ENCODE measurements at regions not wholly inside any gene's neighbourhood (a gene's known extent, or its start where the extent isn't known, plus 50 kb on each side); places are given as distances from the start of the nearest gene placed in this dataset.

DNA sequence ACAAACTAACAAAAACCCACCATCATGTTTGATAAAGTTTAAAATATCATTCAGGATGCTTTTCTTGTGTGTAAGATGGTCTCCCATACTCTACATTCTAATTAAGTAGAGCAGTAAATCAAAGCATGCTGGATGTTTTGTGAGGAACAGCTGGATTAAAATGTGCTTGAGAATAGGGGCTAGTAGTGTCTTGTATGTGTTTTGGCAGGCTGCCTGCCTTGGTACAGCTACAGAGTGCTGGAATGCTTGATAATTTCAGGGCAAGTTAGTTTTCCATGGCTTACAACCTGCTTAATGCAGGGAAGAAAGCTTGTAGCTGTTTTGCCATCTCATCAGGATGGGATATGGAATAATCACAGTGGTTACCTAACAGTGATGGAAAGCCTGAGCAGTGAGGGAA is 636.6 kb upstream of the MMS22L start:
- Histone ChIP-seq H3K9me3 (no peaks in the 10 kb centered on the region), H3K4me3 (no peak overlapping the region), H3K4me1 (ENCODE audit: low read depth) (no peaks in the 10 kb centered on the region), H3K36me3 (ENCODE audit: low read depth) (no peaks in the 10 kb centered on the region)
- ATAC-seq (no peak), DNase-seq (no peak)
- intact Hi-C loops (cut with DNase I, micrococcal nuclease), result no loop called here
- TF ChIP-seq, protein P1, sequence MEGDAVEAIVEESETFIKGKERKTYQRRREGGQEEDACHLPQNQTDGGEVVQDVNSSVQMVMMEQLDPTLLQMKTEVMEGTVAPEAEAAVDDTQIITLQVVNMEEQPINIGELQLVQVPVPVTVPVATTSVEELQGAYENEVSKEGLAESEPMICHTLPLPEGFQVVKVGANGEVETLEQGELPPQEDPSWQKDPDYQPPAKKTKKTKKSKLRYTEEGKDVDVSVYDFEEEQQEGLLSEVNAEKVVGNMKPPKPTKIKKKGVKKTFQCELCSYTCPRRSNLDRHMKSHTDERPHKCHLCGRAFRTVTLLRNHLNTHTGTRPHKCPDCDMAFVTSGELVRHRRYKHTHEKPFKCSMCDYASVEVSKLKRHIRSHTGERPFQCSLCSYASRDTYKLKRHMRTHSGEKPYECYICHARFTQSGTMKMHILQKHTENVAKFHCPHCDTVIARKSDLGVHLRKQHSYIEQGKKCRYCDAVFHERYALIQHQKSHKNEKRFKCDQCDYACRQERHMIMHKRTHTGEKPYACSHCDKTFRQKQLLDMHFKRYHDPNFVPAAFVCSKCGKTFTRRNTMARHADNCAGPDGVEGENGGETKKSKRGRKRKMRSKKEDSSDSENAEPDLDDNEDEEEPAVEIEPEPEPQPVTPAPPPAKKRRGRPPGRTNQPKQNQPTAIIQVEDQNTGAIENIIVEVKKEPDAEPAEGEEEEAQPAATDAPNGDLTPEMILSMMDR (IDR thresholded peaks at IDR 0.05), result no peak

DNA sequence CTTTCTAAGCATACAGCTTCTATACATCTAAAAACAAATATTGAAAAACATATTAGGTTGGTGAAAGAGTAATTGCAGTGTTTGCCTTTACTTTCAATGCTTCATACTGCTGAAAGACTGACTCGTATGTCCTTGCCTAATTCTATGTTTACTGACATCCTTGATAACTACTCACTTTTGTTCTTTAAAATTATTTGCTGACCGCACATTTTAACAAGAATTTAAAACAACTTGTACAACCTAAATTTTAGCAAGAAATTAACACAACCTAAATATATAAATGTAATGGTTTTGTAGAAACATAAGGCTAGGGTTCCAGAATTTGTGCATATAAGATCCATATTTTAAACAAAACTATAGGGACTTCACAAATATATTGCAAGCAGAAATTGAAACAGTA is 640.2 kb upstream of the MMS22L start:
- no peaks in the 10 kb centered on the region for H3K4me1 ChIP-seq (ENCODE audit: low read depth)
- no peaks in the 10 kb centered on the region for H3K36me3 ChIP-seq (ENCODE audit: low read depth)
- intact Hi-C loops (cut with DNase I, micrococcal nuclease), result no loop called here
- H3K4me3 ChIP-seq, result no peak overlapping the region
- ATAC-seq (no peak), DNase-seq (no peak)
- TF ChIP-seq, protein P1 (IDR thresholded peaks at IDR 0.05), result no peak
- no peaks in the 10 kb centered on the region for H3K9me3 ChIP-seq

DNA sequence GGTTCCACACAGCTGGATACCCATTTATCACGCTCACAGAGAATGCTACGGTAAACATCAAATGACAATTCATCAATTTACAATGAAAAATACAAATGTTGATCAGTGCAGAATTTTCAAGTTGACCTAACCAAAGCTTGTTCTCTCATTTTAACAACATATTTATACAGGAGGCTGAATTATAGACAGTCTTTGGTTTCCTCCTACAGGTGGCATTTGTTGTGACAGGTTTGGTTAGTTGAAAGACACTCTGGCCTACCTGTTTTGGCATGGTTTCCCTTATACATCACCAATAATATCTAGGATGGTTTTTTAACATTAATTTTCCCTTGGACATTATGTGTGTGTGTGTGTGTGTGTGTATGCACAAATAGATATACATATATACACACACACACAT is 642.5 kb upstream of the MMS22L start:
- no peak for ATAC-seq
- no peaks in the 10 kb centered on the region for H3K36me3 ChIP-seq (ENCODE audit: low read depth)
- no peak overlapping the region for H3K4me3 ChIP-seq
- DNase-seq, result no peak
- H3K9me3 ChIP-seq, result no peaks in the 10 kb centered on the region
- TF ChIP-seq, protein P1 (IDR thresholded peaks at IDR 0.05), result no peak
- no peaks in the 10 kb centered on the region for H3K4me1 ChIP-seq (ENCODE audit: low read depth)
- intact Hi-C loops (cut with DNase I, micrococcal nuclease), result no loop called here

DNA sequence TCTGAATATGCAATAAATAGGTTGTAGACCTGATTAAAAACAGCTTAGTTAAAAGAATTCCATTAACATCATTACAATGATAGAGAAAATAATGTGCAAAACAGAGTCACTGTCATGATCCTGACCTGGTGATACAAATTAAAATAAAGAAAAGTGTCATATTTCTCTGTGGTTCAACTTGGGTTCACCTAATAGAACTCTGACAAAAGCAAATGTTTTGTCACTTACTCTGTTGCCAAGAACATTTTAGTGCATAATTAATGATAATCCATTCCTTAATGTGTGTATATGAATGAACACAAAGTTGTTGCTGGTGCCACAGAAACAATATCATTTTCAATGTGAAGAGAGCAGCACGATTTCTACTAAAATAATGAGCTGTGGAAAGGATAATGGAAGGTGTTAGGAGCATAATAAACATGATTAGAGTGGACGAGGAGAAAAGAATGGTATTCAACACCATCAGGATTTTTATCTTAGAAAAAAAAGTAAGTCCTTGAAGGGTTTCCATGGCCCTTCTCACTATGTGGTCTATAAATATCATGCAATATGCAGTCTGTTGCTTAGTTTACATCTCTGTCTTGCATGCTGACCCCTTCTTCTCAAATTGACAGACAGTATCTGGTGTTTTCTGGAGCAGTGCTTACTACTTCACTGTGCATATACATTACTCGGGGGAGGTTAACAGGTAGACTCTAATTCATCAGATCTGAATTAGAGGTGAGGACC is 656.6 kb upstream of the MMS22L start:
- no peak for DNase-seq
- Histone ChIP-seq H3K4me1 (ENCODE audit: low read depth) (no peaks in the 10 kb centered on the region), H3K4me3 (no peak overlapping the region), H3K36me3 (ENCODE audit: low read depth) (no peaks in the 10 kb centered on the region), H3K9me3 (no peaks in the 10 kb centered on the region)
- ATAC-seq, result no peak
- TF ChIP-seq, protein P1 (IDR thresholded peaks at IDR 0.05), result no peak
- intact Hi-C loops (cut with DNase I, micrococcal nuclease), result no loop called here

DNA sequence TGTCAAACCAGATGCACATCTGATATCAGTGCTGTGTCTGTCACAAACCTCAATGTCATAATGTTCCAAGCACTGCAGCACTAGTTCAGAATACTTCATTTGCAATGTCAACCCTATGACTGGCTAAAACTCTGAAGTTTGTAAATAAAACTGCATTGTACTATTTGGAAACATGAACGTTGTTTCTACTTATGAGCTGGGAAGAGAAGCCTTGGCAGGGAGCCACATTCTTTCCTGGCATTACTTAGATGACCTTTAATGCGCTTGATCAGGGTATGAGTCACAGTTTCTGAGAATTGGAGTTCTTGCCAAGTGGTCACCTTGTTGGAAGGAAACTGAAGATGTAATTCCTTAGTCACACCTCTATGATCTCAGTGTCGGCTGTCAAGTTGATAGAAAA is 664.8 kb upstream of the MMS22L start:
- DNase-seq (no peak), ATAC-seq (peak; percentile 29)
- Histone ChIP-seq H3K9me3 (no peaks in the 10 kb centered on the region), H3K4me3 (no peak overlapping the region), H3K4me1 (ENCODE audit: low read depth) (no peaks in the 10 kb centered on the region), H3K36me3 (ENCODE audit: low read depth) (no peaks in the 10 kb centered on the region)
- intact Hi-C loops (cut with DNase I, micrococcal nuclease), result no loop called here
- TF ChIP-seq, protein P1 (IDR thresholded peaks at IDR 0.05), result no peak

DNA sequence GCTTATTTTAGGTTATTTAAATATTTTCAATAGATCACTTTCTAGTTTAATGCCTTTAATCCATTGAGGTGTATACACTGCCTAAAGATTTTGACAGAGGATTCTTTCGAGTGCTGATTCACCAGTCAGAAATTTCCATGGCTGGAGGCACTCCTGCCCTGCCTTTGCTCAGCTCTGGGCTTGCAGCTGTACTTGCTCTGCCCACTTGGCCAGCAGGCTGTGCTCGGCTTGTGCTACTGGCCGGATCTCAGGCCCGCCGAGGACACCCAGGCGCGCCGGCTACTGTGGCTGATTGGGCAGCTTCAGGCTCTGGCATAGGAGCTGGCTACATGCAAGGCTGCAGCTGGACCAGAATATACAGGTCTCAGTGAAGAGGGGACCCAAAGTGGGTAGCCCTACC is 675.1 kb upstream of the MMS22L start:
- no peaks in the 10 kb centered on the region for H3K4me1 ChIP-seq (ENCODE audit: low read depth)
- intact Hi-C loops (cut with DNase I, micrococcal nuclease), result no loop called here
- no peaks in the 10 kb centered on the region for H3K9me3 ChIP-seq
- ATAC-seq (no peak), DNase-seq (peak in 2 of 3 donors; percentile 12 to 34)
- TF ChIP-seq, protein P1 (IDR thresholded peaks at IDR 0.05), result no peak
- no peak overlapping the region for H3K4me3 ChIP-seq
- no peaks in the 10 kb centered on the region for H3K36me3 ChIP-seq (ENCODE audit: low read depth)
